Tibial artery (tissue), 4 donors: ENCODE measurements at regions not wholly inside any gene's neighbourhood (a gene's known extent, or its start where the extent isn't known, plus 50 kb on each side); places are given as distances from the start of the nearest gene placed in this dataset.

ENCODE experiments used
- DNase-seq, 2 donors: peaks; one replicate each; pipeline ENCODE4 v3.0.0-alpha.2; 2019
- H3K27ac ChIP-seq, 2 donors: fragments of 200-600 bp; sonication (generic) in 1 of 2; 1 replicate in 1 of 2; 2 replicates in 1 of 2; pipeline ENCODE4 v1.5.1; 2018 to 2019; ENCODE audit warnings: mild to moderate bottlenecking in 1 of 2
- H3K27me3 ChIP-seq, 2 donors: fragments of 200-600 bp; sonication (generic) in 1 of 2; one replicate each; pipeline versions ENCODE4 v1.5.1 to v1.6.0; 2016 to 2019
- H3K36me3 ChIP-seq, 3 donors: fragments of 200-600 bp; sonication (generic) in 2 of 3; one replicate each; pipeline ENCODE4 v1.5.1; 2016 to 2019; ENCODE audit warnings: mild to moderate bottlenecking in 2 of 3
- H3K4me1 ChIP-seq, 4 donors: fragments of 200-600 bp; sonication (generic) in 2 of 4; 1 replicate in 3 of 4; 2 replicates in 1 of 4; pipeline ENCODE4 v1.5.1; 2016 to 2019
- H3K4me3 ChIP-seq, 2 donors: fragments of 200-600 bp; sonication (generic) in 1 of 2; 1 replicate in 1 of 2; 2 replicates in 1 of 2; pipeline ENCODE4 v1.5.1; 2018 to 2019; ENCODE audit warnings: mild to moderate bottlenecking in 2 of 2
- H3K9me3 ChIP-seq, 3 donors: fragments of 200-600 bp; sonication (generic) in 1 of 3; one replicate each; pipeline ENCODE4 v1.5.1; 2016 to 2019
- intact Hi-C: fragments of 100-400 bp; cut with DNase I; formaldehyde crosslinking; loops from one replicate; pipeline ENCODE4 v1.15.0; 2023; ENCODE audit warnings: low total_unique reads
- TF ChIP-seq, protein P1 (sequence below), 2 experiments: fragments of 200-600 bp in 1 of 2; fragments of 450-650 bp in 1 of 2; IDR thresholded peaks; one replicate each; pipeline ENCODE4 v1.5.1; 2017 to 2019; ENCODE audit warnings: antibody characterized with exemption in 2 of 2, mild to moderate bottlenecking in 1 of 2, moderate library complexity in 1 of 2

DNA sequence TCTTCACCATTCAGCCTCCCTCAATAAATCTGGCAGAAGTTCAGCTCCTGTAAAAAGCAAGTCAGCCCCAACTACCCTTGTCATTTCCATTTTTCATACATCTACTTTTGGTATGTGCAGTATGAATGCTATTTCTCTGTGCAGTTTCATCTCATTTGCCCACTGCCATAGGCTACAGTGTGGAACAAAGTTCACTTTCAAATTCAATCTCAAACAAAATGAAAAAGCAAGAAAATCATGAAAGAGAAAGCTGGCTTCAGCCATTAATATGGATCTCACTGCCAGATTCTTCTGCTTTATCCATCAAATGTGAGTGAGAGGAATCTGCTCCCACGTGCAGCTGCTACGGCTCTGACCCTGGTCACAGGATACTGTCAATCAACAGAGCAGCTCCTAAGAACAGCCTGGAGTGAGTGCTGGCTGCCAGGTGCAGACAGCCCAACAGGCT, 494.2 kb downstream of the ZNF608 start:
- TF ChIP-seq, protein P1, sequence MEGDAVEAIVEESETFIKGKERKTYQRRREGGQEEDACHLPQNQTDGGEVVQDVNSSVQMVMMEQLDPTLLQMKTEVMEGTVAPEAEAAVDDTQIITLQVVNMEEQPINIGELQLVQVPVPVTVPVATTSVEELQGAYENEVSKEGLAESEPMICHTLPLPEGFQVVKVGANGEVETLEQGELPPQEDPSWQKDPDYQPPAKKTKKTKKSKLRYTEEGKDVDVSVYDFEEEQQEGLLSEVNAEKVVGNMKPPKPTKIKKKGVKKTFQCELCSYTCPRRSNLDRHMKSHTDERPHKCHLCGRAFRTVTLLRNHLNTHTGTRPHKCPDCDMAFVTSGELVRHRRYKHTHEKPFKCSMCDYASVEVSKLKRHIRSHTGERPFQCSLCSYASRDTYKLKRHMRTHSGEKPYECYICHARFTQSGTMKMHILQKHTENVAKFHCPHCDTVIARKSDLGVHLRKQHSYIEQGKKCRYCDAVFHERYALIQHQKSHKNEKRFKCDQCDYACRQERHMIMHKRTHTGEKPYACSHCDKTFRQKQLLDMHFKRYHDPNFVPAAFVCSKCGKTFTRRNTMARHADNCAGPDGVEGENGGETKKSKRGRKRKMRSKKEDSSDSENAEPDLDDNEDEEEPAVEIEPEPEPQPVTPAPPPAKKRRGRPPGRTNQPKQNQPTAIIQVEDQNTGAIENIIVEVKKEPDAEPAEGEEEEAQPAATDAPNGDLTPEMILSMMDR (IDR thresholded peaks at IDR 0.05), result no peak
- DNase-seq, result no peak
- H3K4me3 ChIP-seq, result no peak overlapping the region
- intact Hi-C loops, result no loop called here
- no peaks in the 10 kb centered on the region for H3K36me3 ChIP-seq
- no peaks in the 10 kb centered on the region for H3K9me3 ChIP-seq
- no peak overlapping the region for H3K27ac ChIP-seq
- peaks cover 0 to 3% (median 0%) of the 10 kb centered on the region in 4 donors for H3K4me1 ChIP-seq
- H3K27me3 ChIP-seq, result no peaks in the 10 kb centered on the region

DNA sequence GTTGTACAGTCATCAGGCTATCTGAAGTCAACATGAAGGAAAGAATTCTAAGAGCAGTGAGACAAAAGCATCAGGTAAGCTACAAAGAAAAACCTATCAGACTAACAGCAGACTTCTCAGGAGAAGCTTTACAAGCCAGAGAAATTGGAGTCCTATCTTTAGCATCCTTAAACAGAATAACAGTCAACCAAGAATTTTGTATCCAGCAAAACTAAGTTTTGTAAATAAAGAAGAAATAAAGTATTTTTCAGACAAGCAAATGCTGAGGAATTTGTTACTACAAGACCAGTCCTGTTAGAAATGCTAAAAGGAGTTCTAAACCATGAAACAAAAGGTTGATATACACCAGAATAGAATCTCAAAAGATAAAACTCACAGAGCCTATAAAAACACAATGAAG, 501.2 kb downstream of the ZNF608 start:
- intact Hi-C loops, result no loop called here
- DNase-seq, result no peak
- Histone ChIP-seq H3K27me3 (no peaks in the 10 kb centered on the region), H3K36me3 (no peaks in the 10 kb centered on the region), H3K4me1 (no peaks in the 10 kb centered on the region), H3K9me3 (peaks cover 0 to 14% (median 6%) of the 10 kb centered on the region in 3 donors), H3K4me3 (no peak overlapping the region), H3K27ac (no peak overlapping the region)
- TF ChIP-seq, protein P1 (IDR thresholded peaks at IDR 0.05), result no peak

DNA sequence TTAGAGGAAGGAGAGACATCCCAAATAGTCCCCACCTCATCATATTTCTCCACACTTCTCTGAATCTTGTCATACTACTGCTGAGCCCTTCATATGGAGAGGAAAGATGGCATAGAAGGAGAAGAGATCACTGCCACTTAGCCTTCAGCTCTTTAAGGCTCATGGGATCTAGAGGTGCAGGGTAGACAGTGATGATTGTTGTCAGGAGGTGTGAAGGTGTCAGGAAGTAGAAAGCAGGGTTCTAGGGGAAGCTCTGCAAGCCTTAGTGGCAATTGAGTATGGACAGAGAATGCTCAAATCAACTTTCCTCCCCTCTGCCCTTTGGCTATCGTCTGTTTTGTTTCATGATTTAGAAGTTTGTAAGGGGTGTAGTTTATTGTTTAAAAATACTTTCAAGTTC, 505.7 kb downstream of the ZNF608 start:
- Histone ChIP-seq H3K4me1 (no peaks in the 10 kb centered on the region), H3K9me3 (peaks cover 0 to 25% (median 12%) of the 10 kb centered on the region in 3 donors), H3K27ac (no peak overlapping the region), H3K27me3 (no peaks in the 10 kb centered on the region), H3K4me3 (no peak overlapping the region), H3K36me3 (no peaks in the 10 kb centered on the region)
- TF ChIP-seq, protein P1 (IDR thresholded peaks at IDR 0.05), result no peak
- intact Hi-C loops, result no loop called here
- no peak for DNase-seq

DNA sequence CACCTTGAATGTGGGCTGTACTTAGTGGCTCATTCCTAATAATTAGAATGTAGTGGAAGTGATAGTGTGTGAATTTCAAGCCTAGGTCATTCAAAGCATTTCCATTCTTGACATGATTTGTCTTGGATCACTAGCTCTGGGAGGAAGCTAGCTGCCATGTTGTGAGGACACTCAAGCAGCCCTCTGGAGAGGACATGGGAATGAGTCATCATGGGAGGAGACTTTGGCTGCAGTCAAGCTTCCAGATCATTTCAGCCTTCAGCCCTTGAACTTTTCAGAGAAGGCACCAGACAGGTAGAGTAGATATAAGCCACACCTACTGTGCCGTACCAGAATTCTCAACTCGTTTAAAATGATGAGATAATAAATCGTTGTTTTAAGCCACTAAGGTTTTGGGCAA, 506.9 kb downstream of the ZNF608 start:
- Histone ChIP-seq H3K9me3 (peaks cover 0 to 15% (median 6%) of the 10 kb centered on the region in 3 donors), H3K27ac (no peak overlapping the region), H3K27me3 (no peaks in the 10 kb centered on the region), H3K4me3 (no peak overlapping the region), H3K4me1 (no peaks in the 10 kb centered on the region), H3K36me3 (no peaks in the 10 kb centered on the region)
- intact Hi-C loops, result no loop called here
- TF ChIP-seq, protein P1 (IDR thresholded peaks at IDR 0.05), result no peak
- DNase-seq, result no peak

DNA sequence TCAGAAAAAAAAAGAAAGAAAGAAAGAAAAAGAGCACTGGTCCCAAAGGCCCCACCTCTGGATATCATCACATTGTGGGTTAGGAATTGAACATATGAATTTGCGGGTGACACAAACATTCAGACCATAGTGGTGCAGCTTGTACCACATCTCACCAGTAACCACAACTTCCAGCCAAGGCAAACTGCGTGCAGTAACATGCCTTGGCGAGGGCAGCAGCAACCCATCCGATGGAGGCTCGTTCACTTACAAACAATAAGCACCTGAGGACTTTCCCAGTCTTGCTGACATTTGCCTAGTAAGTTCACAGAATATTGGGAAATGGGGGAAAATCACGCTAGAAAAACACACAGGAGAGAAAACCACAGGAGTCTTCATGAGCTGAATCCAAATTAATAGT, 508.1 kb downstream of the ZNF608 start:
- H3K9me3 ChIP-seq, result peaks cover 0 to 11% (median 6%) of the 10 kb centered on the region in 3 donors
- no peak overlapping the region for H3K27ac ChIP-seq
- no peaks in the 10 kb centered on the region for H3K36me3 ChIP-seq
- no peak overlapping the region for H3K4me3 ChIP-seq
- no peak for DNase-seq
- no peaks in the 10 kb centered on the region for H3K27me3 ChIP-seq
- TF ChIP-seq, protein P1 (IDR thresholded peaks at IDR 0.05), result no peak
- H3K4me1 ChIP-seq, result no peaks in the 10 kb centered on the region
- intact Hi-C loops, result no loop called here

DNA sequence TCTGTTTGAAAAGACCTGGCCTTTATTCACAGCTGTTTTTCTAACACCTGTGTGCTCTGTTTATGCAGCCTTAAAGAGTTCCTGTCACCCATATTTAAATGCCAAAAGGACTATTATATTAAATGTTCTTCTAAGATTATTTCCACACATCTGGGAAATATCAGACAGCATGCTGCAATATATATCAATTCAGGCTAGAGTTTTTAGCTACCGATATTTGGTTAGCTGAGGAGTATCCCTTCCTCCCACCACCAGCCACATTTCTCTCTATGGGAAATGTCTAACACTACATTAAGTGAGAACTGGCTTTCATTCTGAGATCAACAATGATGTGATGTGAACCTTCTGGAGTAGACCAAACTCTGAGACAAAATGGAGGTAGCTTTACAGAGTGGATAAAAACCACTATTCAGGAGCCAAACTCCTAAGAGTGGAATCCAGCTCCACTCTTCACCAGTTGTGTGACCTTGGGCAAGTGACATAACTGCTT, 509.2 kb downstream of the ZNF608 start:
- Histone ChIP-seq H3K9me3 (peaks cover 0 to 11% (median 6%) of the 10 kb centered on the region in 3 donors), H3K36me3 (no peaks in the 10 kb centered on the region), H3K27ac (no peak overlapping the region), H3K27me3 (no peaks in the 10 kb centered on the region), H3K4me3 (no peak overlapping the region), H3K4me1 (no peaks in the 10 kb centered on the region)
- intact Hi-C loops, result no loop called here
- DNase-seq, result no peak
- TF ChIP-seq, protein P1 (IDR thresholded peaks at IDR 0.05), result no peak
